ENCODE measurements at regions not wholly inside any gene's neighbourhood (a gene's known extent, or its start where the extent isn't known, plus 50 kb on each side); places are given as distances from the start of the nearest gene placed in this dataset.

DNA sequence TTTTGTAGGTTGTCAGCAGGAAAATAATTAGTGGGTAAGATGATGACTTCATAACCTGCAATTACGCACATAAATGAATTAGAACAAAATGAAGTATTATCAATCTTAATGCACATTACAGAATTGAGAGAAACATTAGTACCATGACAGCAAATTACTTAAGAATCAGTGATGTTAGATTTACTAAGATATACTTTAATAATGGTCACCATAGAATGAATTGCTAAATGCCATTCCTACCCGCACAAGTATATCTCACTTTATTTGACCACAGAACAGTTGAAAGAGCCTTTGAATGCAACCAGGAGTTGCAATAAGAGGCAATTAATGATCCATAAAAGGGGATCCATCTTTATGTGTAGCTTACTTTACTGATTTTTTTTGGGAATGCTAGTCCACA, 816.4 kb upstream of the AGA start:
- Histone ChIP-seq H3K4me3 (ENCODE audit: low read depth in 1 of 2, low read length in 2 of 2) (no peak overlapping the region), H3K9me3 (ENCODE audit: control insufficient read depth in 1 of 2, low read length in 2 of 2) (peaks cover 0 to 3% of the 10 kb centered on the region in 2 donors), H3K36me3 (ENCODE audit: control insufficient read depth in 1 of 2, insufficient read depth in 2 of 2, low read length in 2 of 2) (no peaks in the 10 kb centered on the region), H3K4me1 (ENCODE audit: control insufficient read depth in 1 of 2, insufficient read depth in 2 of 2, low read length in 2 of 2) (no peaks in the 10 kb centered on the region), H3K27me3 (ENCODE audit: control insufficient read depth in 1 of 2, insufficient read depth in 2 of 2, low read length in 2 of 2) (no peaks in the 10 kb centered on the region), H3K27ac (ENCODE audit: low read depth, low read length) (no peak overlapping the region), H3K9ac (ENCODE audit: low read depth in 1 of 2, low read length in 2 of 2) (no peak overlapping the region)

DNA sequence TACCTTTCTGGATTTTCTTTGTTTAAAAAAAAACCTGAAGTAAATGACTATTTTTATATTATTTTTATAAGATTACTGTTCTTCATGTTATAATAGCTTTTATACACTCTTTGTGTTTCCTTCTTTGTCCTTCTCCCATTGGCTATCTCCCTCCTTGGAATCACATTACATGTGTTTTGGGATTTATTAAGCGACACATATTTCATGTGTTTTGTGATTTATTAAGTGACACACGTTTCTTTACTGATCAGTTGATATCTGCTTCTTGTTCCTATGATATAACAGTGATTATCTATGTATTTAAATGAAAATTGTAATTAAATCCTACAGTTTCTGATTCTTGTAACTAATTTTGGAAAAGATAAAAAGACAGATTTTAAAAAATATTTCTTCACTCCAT, 817.3 kb upstream of the AGA start:
- Histone ChIP-seq H3K27me3 (ENCODE audit: control insufficient read depth in 1 of 2, insufficient read depth in 2 of 2, low read length in 2 of 2) (no peaks in the 10 kb centered on the region), H3K36me3 (ENCODE audit: control insufficient read depth in 1 of 2, insufficient read depth in 2 of 2, low read length in 2 of 2) (no peaks in the 10 kb centered on the region), H3K9me3 (ENCODE audit: control insufficient read depth in 1 of 2, low read length in 2 of 2) (no peaks in the 10 kb centered on the region), H3K4me1 (ENCODE audit: control insufficient read depth in 1 of 2, insufficient read depth in 2 of 2, low read length in 2 of 2) (no peaks in the 10 kb centered on the region), H3K4me3 (ENCODE audit: low read depth in 1 of 2, low read length in 2 of 2) (no peak overlapping the region), H3K9ac (ENCODE audit: low read depth in 1 of 2, low read length in 2 of 2) (no peak overlapping the region), H3K27ac (ENCODE audit: low read depth, low read length) (no peak overlapping the region)

DNA sequence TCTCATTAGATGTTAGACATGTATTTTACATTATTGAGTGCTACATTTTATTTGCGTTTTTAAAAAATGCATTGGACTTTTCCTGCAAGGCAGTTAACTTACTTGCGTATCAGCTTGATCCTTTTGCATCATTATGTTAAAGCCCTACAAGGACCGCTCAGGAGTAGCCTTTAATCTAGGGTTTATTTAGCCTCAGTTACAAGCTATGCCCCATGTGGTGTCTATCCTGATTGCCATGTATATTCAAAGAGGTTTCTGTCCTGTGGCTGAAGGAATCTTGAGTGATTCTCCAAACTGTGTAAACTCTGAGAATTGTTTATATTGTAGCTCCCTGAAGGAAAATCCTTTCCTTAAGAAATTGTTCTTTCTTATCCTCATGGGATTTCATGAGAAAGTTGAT, 821.8 kb upstream of the AGA start:
- Histone ChIP-seq H3K27me3 (ENCODE audit: control insufficient read depth in 1 of 2, insufficient read depth in 2 of 2, low read length in 2 of 2) (no peaks in the 10 kb centered on the region), H3K9me3 (ENCODE audit: control insufficient read depth in 1 of 2, low read length in 2 of 2) (no peaks in the 10 kb centered on the region), H3K36me3 (ENCODE audit: control insufficient read depth in 1 of 2, insufficient read depth in 2 of 2, low read length in 2 of 2) (no peaks in the 10 kb centered on the region), H3K4me3 (ENCODE audit: low read depth in 1 of 2, low read length in 2 of 2) (no peak overlapping the region), H3K9ac (ENCODE audit: low read depth in 1 of 2, low read length in 2 of 2) (no peak overlapping the region), H3K27ac (ENCODE audit: low read depth, low read length) (no peak overlapping the region), H3K4me1 (ENCODE audit: control insufficient read depth in 1 of 2, insufficient read depth in 2 of 2, low read length in 2 of 2) (no peaks in the 10 kb centered on the region)

DNA sequence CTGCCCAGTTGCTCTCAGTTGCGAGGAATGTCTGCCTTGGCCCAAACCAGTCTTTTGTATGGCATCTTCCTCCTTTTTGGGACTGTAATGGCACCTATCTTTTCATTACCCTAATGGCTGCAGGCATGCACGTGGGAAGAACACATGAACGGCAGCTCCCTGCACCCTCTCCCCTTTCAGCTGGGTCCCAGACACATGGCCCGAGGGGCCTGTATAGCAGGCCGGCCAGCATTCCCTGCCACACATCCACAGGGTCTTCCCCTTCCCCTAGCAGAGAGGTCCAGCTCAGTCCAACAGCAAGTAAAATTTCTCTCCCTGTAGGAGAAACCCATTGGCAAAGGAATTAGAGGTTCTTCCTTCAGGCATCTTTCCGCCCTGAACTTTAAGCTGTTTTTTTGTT, 829.1 kb upstream of the AGA start:
- Histone ChIP-seq H3K4me1 (ENCODE audit: control insufficient read depth in 1 of 2, insufficient read depth in 2 of 2, low read length in 2 of 2) (no peaks in the 10 kb centered on the region), H3K9ac (ENCODE audit: low read depth in 1 of 2, low read length in 2 of 2) (no peak overlapping the region), H3K27ac (ENCODE audit: low read depth, low read length) (no peak overlapping the region), H3K27me3 (ENCODE audit: control insufficient read depth in 1 of 2, insufficient read depth in 2 of 2, low read length in 2 of 2) (no peaks in the 10 kb centered on the region), H3K36me3 (ENCODE audit: control insufficient read depth in 1 of 2, insufficient read depth in 2 of 2, low read length in 2 of 2) (no peaks in the 10 kb centered on the region), H3K4me3 (ENCODE audit: low read depth in 1 of 2, low read length in 2 of 2) (no peak overlapping the region), H3K9me3 (ENCODE audit: control insufficient read depth in 1 of 2, low read length in 2 of 2) (no peaks in the 10 kb centered on the region)

DNA sequence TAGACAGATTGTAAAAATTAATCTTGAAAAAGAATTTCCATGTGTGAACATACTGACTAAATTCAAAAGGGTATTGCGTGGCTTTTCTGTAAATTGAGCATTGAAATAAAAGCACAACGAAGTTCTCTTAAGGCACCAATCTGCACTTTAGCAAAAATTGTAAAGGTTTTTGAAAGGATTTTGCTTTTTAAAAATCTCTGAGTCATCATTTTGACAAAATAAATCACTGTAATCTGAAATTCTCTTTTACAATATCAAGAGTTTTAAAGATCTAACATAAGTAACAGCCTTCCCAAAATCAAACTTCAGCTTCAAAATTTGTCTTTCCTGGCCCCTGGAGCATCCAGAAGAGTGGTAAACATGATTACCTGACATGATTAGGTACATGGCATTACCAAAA, 830.9 kb upstream of the AGA start:
- Histone ChIP-seq H3K36me3 (ENCODE audit: control insufficient read depth in 1 of 2, insufficient read depth in 2 of 2, low read length in 2 of 2) (no peaks in the 10 kb centered on the region), H3K4me3 (ENCODE audit: low read depth in 1 of 2, low read length in 2 of 2) (no peak overlapping the region), H3K9me3 (ENCODE audit: control insufficient read depth in 1 of 2, low read length in 2 of 2) (no peaks in the 10 kb centered on the region)

DNA sequence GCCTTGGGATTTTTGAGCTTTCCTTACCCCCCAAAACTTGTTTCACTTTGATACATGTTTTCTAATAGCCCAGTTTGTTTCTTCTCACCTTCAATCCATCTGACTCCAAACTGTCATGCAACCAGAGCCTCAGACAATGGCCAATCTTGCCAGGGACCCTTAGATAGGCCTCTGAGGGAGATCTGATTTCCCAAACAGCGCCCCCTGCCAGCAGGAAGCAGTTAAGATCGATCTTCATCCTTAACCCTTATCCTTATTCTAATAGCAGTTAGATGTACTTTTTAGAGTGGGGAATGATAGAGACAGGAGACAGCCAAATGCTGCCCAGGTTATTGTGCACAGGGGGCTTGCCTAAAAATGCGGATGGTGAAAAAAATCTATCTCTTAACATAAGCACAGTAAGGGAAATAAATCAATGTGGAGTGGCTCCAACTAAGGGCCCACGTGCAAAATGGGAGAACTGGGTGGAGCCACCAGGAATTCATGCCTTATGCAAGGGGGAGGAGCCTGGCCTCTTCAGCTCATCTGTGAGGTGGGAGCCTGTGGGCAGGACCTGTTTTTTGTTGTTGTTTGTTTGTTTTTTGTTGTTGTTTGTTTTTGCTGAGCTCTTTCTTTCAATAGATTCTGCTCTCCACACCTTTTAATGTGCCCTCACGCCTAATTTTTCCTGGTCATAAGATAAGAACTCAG, 833.6 kb upstream of the AGA start:
- Histone ChIP-seq H3K27me3 (ENCODE audit: control insufficient read depth in 1 of 2, insufficient read depth in 2 of 2, low read length in 2 of 2) (no peaks in the 10 kb centered on the region), H3K4me1 (ENCODE audit: control insufficient read depth in 1 of 2, insufficient read depth in 2 of 2, low read length in 2 of 2) (peaks cover 0 to 2% of the 10 kb centered on the region in 2 donors), H3K9me3 (ENCODE audit: control insufficient read depth in 1 of 2, low read length in 2 of 2) (no peaks in the 10 kb centered on the region), H3K27ac (ENCODE audit: low read depth, low read length) (no peak overlapping the region), H3K4me3 (ENCODE audit: low read depth in 1 of 2, low read length in 2 of 2) (no peak overlapping the region), H3K9ac (ENCODE audit: low read depth in 1 of 2, low read length in 2 of 2) (no peak overlapping the region), H3K36me3 (ENCODE audit: control insufficient read depth in 1 of 2, insufficient read depth in 2 of 2, low read length in 2 of 2) (no peaks in the 10 kb centered on the region)

More for the DNA sequence above, 830.9 kb upstream of the AGA start:
- H3K27ac ChIP-seq (ENCODE audit: low read depth, low read length): no peak overlapping the region
- no peaks in the 10 kb centered on the region for H3K27me3 ChIP-seq (ENCODE audit: control insufficient read depth in 1 of 2, insufficient read depth in 2 of 2, low read length in 2 of 2)
- H3K9ac ChIP-seq (ENCODE audit: low read depth in 1 of 2, low read length in 2 of 2): no peak overlapping the region
- H3K4me1 ChIP-seq (ENCODE audit: control insufficient read depth in 1 of 2, insufficient read depth in 2 of 2, low read length in 2 of 2): no peaks in the 10 kb centered on the region

DNA sequence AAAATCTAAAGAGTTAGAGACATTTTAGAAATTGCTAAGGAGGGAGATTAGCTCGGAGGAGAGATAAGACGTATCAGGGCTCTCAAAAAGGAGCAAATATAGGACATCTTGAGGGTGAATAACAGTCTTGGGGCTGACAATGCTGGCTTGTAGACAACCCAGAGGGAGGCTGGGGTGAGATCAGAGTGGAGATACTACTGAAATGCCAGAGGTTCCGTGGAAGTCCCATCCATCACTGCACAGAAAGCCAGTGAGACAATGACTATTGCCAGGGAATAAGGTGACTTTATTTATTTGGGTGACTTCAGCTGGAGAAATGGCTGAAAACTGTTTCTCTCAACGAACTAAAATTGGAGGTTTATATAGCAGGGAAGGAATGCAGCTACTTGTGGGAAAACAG, 838.1 kb upstream of the AGA start:
- Histone ChIP-seq H3K4me3 (ENCODE audit: low read depth in 1 of 2, low read length in 2 of 2) (no peak overlapping the region), H3K9me3 (ENCODE audit: control insufficient read depth in 1 of 2, low read length in 2 of 2) (no peaks in the 10 kb centered on the region), H3K9ac (ENCODE audit: low read depth in 1 of 2, low read length in 2 of 2) (no peak overlapping the region), H3K27ac (ENCODE audit: low read depth, low read length) (no peak overlapping the region), H3K36me3 (ENCODE audit: control insufficient read depth in 1 of 2, insufficient read depth in 2 of 2, low read length in 2 of 2) (no peaks in the 10 kb centered on the region), H3K27me3 (ENCODE audit: control insufficient read depth in 1 of 2, insufficient read depth in 2 of 2, low read length in 2 of 2) (no peaks in the 10 kb centered on the region), H3K4me1 (ENCODE audit: control insufficient read depth in 1 of 2, insufficient read depth in 2 of 2, low read length in 2 of 2) (peaks cover 0 to 2% of the 10 kb centered on the region in 2 donors)

DNA sequence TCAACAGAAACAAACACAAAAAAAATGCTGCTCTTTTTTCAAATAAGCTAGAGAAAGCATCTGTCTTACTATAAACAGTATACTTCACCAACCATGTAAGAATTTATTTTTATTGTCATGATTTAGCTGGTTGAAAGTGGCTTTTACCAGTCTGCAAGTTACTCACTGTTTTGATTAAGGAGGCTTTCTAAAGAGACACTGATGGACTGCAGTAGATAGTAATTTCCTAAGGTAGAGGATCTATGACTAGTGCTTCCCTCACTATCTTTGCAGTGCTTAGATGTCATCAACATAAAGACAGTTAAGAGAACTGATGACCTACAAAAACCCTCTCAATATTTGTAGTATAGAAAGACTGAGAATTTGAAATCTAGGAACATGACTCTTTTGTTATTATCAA, 846.2 kb upstream of the AGA start:
- Histone ChIP-seq H3K9ac (ENCODE audit: low read depth in 1 of 2, low read length in 2 of 2) (no peak overlapping the region), H3K27me3 (ENCODE audit: control insufficient read depth in 1 of 2, insufficient read depth in 2 of 2, low read length in 2 of 2) (no peaks in the 10 kb centered on the region), H3K4me1 (ENCODE audit: control insufficient read depth in 1 of 2, insufficient read depth in 2 of 2, low read length in 2 of 2) (no peaks in the 10 kb centered on the region), H3K27ac (ENCODE audit: low read depth, low read length) (no peak overlapping the region), H3K36me3 (ENCODE audit: control insufficient read depth in 1 of 2, insufficient read depth in 2 of 2, low read length in 2 of 2) (no peaks in the 10 kb centered on the region), H3K9me3 (ENCODE audit: control insufficient read depth in 1 of 2, low read length in 2 of 2) (no peaks in the 10 kb centered on the region), H3K4me3 (ENCODE audit: low read depth in 1 of 2, low read length in 2 of 2) (no peak overlapping the region)

DNA sequence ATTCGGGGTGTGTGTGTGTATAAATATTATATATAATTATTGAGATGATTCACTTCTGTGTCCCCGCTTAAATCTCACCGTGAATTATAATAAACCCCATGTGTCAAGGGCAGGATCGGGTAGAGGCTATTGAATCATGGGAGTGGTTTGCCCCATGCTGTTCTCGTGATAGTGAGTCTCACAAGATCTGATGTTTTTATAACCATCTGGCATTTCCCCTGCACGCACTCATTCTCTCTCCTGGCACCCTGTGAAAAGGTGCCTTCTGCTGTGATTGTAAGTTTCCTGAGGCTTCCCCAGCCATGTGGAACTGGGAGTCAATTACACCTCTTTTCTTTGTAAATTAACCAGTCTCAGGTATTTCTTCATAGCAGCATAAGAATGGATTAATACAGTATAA, 851.4 kb upstream of the AGA start:
- H3K9ac ChIP-seq (ENCODE audit: low read depth in 1 of 2, low read length in 2 of 2): no peak overlapping the region
- H3K27ac ChIP-seq (ENCODE audit: low read depth, low read length): no peak overlapping the region
- H3K27me3 ChIP-seq (ENCODE audit: control insufficient read depth in 1 of 2, insufficient read depth in 2 of 2, low read length in 2 of 2): no peaks in the 10 kb centered on the region
- H3K4me1 ChIP-seq (ENCODE audit: control insufficient read depth in 1 of 2, insufficient read depth in 2 of 2, low read length in 2 of 2): no peaks in the 10 kb centered on the region
- no peaks in the 10 kb centered on the region for H3K36me3 ChIP-seq (ENCODE audit: control insufficient read depth in 1 of 2, insufficient read depth in 2 of 2, low read length in 2 of 2)
- no peaks in the 10 kb centered on the region for H3K9me3 ChIP-seq (ENCODE audit: control insufficient read depth in 1 of 2, low read length in 2 of 2)
- H3K4me3 ChIP-seq (ENCODE audit: low read depth in 1 of 2, low read length in 2 of 2): no peak overlapping the region

DNA sequence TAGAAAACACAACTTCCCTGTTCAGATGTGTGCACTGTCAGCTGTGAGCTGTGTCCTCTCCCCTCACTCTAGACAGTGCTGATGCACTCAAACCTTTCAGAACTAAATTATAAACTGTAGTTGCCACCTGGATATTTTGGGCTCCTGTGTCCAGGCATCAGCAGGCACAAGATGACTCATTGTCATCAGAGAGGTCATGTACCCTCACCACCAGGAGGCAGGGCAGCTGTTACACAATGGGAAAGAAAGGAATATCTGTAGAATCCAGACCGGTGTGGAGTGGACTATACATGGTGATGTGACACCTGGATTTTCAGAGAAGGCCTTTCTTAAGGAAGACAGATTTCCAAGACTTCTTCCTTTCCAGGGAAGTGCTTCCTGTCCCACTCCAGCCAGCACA, 854.4 kb upstream of the AGA start:
- Histone ChIP-seq H3K9ac (ENCODE audit: low read depth in 1 of 2, low read length in 2 of 2) (no peak overlapping the region), H3K4me1 (ENCODE audit: control insufficient read depth in 1 of 2, insufficient read depth in 2 of 2, low read length in 2 of 2) (no peaks in the 10 kb centered on the region), H3K27me3 (ENCODE audit: control insufficient read depth in 1 of 2, insufficient read depth in 2 of 2, low read length in 2 of 2) (no peaks in the 10 kb centered on the region), H3K27ac (ENCODE audit: low read depth, low read length) (no peak overlapping the region), H3K4me3 (ENCODE audit: low read depth in 1 of 2, low read length in 2 of 2) (no peak overlapping the region), H3K36me3 (ENCODE audit: control insufficient read depth in 1 of 2, insufficient read depth in 2 of 2, low read length in 2 of 2) (no peaks in the 10 kb centered on the region), H3K9me3 (ENCODE audit: control insufficient read depth in 1 of 2, low read length in 2 of 2) (no peaks in the 10 kb centered on the region)

DNA sequence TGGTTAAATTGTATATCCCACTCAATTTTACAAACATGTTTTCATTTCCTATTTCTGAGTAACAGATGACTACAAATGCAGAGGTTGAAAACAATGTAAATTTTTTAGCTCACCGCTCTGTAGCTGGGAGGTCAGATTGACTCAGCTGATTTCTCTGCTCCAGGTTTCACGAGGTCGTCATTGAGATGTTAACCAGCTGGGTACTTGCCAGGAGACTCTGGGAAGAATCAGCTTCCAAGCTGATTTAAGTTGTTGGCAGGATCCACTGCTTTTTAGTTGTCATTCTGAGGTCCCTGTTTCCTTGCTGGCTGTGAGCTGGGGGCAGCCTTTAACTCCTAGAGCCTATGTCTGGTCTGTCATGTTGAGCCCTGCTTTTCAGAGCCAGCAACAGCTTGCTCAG, 864.3 kb upstream of the AGA start:
- H3K4me1 ChIP-seq (ENCODE audit: control insufficient read depth in 1 of 2, insufficient read depth in 2 of 2, low read length in 2 of 2): no peaks in the 10 kb centered on the region
- H3K9me3 ChIP-seq (ENCODE audit: control insufficient read depth in 1 of 2, low read length in 2 of 2): no peaks in the 10 kb centered on the region
- H3K36me3 ChIP-seq (ENCODE audit: control insufficient read depth in 1 of 2, insufficient read depth in 2 of 2, low read length in 2 of 2): no peaks in the 10 kb centered on the region
- H3K4me3 ChIP-seq (ENCODE audit: low read depth in 1 of 2, low read length in 2 of 2): no peak overlapping the region
- no peak overlapping the region for H3K27ac ChIP-seq (ENCODE audit: low read depth, low read length)
- H3K9ac ChIP-seq (ENCODE audit: low read depth in 1 of 2, low read length in 2 of 2): no peak overlapping the region
- no peaks in the 10 kb centered on the region for H3K27me3 ChIP-seq (ENCODE audit: control insufficient read depth in 1 of 2, insufficient read depth in 2 of 2, low read length in 2 of 2)
